Fibroblast of skin of right biceps (primary cell): ENCODE measurements at regions not wholly inside any gene's neighbourhood (a gene's known extent, or its start where the extent isn't known, plus 50 kb on each side); places are given as distances from the start of the nearest gene placed in this dataset.

ENCODE experiments used
- DNase-seq: peaks from one replicate; pipeline ENCODE4 v3.0.0-alpha.2; 2013

- no peak for DNase-seq
Measured at GRCh38 chr14:95466506-95466905, 49.9 kb downstream of the SYNE3 start.

DNA sequence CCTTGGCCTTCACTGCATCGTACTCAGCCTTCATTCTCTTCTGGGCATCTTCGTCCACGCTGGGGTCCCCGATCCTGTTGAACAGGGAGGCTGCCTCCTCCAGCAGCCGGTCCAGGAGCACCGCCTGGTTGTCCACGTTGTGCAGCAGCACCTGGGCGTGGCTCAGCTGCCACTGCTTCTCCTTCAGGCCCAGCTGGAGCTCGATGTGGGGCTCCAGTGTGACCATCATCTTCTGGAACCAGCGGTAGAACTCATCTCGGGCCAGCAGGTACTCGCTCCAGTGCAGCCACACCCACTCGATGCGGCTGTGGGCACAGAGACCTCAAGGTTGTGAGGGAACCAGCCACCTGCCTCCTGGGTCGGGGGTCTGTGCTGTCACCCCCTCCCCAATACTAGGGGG, 50.5 kb downstream of the SYNE3 start:
- no peak for DNase-seq

DNA sequence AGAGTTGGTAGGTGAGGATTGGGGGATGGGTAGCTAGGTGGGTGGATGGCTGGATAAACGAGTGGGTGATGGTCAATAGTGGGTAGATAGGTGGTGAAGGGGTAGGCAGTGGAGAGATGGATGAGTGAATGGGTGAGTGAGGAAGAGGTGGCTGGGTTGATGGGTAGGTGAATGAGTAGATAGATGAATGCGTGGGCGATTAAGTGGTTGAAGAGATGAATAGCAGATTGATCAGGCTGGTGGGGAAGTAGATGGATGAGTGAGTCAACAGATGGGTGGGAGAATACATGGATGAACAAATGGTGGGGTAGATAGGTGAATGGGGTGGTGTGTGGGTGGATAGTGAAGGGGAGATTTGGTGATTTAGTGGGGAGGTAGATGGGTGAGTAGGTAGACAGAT, 51.1 kb downstream of the SYNE3 start:
- DNase-seq = no peak

DNA sequence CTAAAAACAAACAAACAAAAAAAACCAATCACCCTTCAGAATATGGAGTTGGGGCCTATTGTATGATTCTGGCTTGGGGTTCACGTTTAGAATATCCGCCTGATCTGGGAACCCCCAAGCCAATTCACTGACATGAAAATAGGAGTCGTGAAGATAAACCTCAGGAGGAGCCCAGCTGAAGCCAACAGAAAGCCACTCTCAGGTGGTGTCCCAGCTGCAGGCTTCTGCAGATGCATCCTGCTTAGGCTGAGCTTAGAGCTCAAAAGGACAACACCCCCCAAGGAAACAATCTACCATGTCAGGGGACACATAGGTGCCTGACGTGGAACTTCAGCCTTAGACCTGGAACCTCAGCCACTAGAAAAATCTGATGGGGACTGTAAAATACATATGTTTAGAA, 51.9 kb downstream of the SYNE3 start:
- DNase-seq = no peak

GRCh38 chr14:95464103-95464502, 52.3 kb downstream of the SYNE3 start:
- DNase-seq = no peak

DNA sequence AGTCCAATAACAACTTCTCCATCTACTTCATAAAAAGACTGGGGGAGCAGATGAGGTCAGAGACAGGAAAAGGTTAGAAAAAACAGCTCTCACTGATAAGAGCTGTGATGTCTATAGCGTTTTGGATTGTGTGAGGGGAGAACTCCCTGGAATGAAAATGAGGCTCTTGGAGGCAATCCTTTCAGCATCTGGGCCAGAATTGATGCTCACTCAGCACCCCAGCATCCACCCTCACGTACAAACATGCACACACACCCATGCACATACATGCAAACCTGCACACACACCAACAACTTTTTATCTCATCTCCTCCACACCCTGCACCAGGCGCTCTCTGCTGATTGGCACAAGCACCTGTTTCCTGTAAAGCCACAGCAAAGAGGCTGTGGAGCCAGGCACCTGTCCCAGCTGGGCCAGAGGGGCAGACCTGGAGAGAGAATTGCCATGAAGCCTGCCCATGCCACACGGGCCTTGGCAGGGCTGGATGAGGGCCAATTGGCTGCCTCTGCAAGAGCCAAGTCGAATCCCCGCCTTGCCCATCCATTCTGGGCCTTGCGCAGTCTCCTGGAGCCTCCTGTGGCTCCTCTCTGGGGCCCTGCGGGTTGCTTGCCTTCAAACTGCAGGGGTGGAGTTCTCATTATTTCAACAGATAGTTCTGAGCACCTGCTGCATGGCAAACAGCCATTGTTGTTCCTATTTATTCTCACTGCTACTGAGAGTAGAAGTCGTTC, 53.1 kb downstream of the SYNE3 start:
- DNase-seq = no peak

GRCh38 chr14:95462491-95462890, 54.0 kb downstream of the SYNE3 start:
- DNase-seq = no peak

DNA sequence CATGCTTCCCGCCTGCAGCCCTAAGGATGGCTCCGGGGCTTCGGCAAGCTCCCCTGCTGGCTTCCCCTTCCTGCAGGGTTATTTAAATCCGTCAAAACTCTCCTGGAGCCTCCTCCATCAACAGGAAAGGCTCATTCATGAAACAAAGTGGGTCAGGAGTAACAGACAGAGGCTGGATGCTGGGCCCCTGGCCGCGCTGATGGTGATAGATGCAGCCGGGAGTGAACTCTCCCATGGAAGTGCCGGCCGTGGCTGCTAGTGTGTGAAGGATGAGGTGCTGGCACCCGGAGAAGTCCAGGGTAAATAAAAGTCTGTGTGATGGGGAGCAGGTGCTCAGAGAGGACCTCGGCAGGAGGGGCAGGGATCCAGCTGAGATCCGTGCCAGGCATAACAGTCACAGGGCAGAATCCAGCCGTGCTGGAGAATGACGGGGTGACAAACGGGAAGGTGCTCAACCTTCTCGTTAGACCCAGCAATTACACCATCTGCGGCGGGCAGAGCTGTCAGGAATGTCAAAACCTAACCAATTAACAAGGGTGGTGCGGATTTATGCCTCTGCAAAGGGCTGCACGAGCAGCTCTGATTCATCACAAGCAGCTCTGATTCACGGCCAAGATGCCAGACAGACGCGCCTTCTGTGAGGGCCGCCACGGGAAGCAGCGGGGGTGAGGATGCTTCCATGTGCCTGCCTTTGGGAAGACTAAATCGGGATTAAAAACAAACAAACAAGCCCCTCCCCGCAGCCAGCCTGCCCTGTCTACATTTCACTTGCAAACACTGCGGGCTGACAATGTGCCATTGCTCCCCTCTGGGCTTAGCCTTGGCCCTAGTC, 55.6 kb downstream of the SYNE3 start:
- peak; percentile 86 for DNase-seq

DNA sequence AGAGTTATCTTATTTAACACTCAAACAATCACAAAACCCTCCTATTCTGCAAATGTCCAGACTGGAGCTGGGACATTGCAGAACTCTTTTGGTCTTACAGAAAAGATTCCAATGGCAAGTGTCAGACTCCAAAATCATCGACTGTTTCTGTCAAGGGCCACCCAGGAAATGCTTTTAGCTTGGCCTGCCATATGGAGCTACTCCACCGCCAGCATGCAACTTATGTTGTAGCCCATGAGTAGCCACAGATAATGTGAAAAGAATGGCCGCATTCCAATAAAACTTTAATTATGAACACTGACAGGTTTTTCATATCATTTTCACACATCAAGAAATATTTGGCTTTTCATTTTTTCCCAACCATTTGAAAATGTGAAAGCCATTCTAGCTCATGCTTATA, 57.5 kb downstream of the SYNE3 start:
- no peak for DNase-seq

DNA sequence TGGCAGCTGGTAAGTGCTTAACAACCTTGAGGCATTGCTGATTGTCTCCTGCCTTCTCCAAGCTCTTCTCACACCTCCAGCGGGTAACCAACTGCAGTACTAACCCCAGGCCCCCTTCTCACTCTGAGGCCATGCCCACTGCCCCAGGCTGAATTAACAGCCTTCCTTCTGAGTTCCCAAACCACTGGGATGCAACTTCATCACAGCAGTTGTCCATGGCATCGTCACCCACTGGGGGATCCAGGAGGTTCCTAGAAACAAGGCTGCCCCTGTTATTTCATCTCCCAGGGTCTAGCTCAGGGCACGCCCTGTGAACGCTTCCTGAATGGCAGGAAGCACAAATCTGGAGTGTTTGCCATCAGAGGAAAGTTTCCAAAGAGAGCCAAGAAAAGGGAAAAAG, 58.0 kb downstream of the SYNE3 start:
- no peak for DNase-seq

DNA sequence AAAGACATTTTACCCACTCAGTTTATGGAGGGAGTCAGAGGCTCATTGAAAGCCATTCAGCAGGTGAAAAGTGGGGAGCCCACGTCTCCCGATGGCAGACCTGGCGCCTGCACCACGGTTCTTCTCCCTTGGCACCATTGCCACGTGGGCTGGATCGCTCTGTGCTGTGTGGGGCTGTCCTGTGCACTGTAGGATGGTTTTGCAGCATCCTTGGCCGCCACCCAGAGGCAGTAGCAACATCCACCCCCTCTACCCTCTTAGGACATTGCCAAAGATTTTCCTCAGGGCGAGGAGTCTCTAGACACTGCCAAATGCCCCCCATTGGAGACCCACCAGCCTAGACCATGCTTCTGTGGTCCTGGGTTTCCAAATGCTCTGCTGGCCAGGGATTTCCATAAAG, 60.2 kb downstream of the SYNE3 start:
- DNase-seq = no peak

GRCh38 chr14:95455246-95455645, 61.2 kb downstream of the SYNE3 start:
- no peak for DNase-seq

DNA sequence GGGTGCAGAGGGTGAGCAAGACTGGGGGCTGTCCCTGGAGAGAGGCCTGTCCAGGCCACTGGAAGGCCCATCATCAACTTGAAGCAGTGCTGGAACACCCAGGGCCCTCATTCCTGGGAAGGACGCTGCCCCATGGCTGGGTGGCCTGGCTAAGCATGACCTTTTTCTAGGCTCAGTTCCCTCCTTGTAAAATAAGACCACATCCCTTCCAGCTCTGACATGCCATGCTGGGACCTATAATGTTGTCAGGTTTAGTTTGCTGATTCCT, 62.8 kb downstream of the SYNE3 start:
- DNase-seq = no peak

DNA sequence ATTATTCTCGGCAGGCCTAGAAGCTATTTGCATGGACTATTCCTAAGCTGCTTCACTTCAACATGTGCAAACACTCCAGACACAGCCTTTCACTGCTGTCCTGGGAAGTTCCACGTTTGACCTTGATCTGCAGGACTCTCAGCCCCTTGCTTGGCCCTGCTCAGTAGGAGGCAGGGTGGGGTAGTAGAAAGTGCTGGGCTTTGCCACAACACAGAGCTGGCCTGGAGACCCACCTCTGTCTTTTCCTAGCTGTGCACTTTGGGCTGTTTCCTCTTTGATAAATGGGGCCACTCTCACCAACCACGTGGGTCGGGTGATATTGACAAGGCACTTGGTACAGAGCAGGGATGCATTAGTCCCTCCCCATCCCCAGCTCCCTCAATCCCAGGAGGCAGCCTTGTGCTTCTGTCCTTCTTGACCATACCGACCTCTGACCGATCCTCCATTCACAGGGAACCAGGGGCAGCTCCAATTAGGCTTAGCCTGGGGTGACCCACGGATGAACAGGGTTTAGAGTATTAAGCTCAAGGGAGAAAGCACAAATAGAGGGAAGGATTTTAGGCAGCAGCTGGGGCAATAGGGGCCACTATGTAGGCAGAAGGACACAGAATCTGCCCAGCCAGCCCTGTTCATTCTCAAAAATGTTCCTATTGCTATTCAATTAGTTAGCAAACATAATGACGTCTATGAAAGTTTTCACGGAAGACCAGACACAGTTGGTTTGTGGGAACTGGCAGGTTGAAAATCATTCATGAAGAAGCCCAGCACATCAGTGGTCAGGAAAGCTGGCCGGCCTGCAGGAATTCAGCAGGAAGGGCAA, 63.3 kb downstream of the SYNE3 start:
- no peak for DNase-seq

GRCh38 chr14:95452176-95452892, 64.1 kb downstream of the SYNE3 start:
- DNase-seq = no peak

DNA sequence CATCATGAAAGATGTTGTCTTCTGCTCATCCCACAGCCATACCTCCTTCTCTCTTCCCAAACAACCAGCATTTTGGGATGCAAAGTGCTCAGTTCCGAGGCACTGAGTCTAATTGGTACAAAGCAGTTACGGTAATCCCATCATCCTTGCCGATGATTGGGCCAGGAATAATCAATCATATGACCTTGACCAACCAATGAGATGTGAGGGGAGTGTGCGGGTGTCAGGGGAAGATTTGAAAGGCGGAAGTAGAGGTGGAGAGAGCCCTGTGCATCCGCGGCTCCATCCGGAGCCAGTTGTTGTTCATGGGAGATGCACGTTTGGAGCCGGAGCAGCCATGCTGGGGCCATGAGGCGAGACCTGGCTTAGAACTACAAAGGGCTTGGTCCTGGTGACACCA, 67.3 kb downstream of the SYNE3 start:
- no peak for DNase-seq

DNA sequence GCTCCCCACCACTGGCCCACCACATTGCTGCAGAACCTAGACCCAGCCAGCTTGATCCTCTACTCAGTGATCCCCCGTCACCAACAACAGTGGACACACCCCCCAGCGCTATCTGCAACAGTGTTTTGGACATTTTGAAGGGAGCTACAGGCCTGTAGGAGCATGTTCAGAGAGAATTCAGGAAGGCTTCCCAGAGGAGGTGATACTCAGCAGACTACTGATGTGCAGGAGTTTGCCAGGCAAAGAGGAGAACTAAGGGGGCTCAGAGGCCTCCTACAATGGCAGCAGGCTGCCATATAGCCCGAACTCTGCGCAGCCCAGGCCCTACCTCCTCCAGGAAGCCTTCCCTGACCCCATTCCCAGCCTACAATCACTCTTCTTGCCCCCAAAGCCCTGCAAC, 70.0 kb downstream of the SYNE3 start:
- no peak for DNase-seq

- DNase-seq = no peak
Measured at GRCh38 chr14:95445676-95446075, 70.8 kb downstream of the SYNE3 start.

DNA sequence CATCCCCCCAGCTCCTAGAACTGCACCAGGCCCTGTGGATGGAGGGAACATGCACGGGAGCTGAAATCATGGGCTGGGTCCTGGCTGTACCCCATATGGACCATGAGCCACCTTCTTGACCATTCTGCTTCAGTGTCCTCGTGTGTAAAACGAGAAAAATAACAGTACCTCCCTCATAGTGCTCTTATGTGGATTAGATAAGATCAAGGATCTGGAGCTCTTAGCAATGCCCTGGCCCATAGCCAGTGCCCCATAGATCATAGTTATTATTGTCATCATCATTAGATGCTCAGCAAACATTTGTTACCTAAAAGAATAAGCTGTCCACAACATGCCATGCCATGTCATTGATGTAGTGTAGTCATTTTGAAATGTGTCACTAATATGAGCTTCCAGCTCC, 71.3 kb downstream of the SYNE3 start:
- no peak for DNase-seq

GRCh38 chr14:95444132-95445129, 72.0 kb downstream of the SYNE3 start:
- DNase-seq = no peak

- peak; percentile 72 for DNase-seq
Measured at GRCh38 chr14:95442633-95443021, 73.8 kb downstream of the SYNE3 start.
